ENCODE measurements at regions not wholly inside any gene's neighbourhood (a gene's known extent, or its start where the extent isn't known, plus 50 kb on each side); places are given as distances from the start of the nearest gene placed in this dataset.

DNA sequence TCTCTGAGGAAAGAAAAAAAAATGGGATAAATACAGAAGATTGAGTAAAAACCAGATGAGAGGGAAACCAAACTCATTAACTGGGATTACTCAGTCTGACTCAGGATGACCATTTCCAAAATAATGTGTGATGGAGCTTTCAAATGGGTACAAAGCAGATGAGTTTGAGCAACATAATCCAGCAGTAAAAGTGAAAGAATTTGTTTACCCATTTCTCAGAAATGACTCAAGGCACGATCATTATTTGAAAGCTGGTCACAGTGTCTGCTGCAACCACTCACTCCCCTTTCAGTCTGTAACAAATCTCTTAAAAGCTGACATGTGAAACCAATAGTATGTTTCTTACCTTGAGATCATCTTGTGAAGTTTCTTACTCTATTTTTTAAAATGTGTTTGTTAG, 104.7 kb upstream of the KLF14 start:
- peak; percentile 98 for DNase-seq
- Mint-ChIP-seq H3K9me3 (peaks cover 13% of the 10 kb centered on the region), H3K27me3 (ENCODE audit: insufficient read depth) (peaks cover 2% of the 10 kb centered on the region), H3K27ac (peak overlapping the region; percentile 90), H3K36me3 (ENCODE audit: low read depth) (peaks cover 35% of the 10 kb centered on the region), H3K4me1 (ENCODE audit: low read depth) (peaks cover 86% of the 10 kb centered on the region), H3K4me3 (peak overlapping the region; percentile 34)
- TF ChIP-seq, protein P1, sequence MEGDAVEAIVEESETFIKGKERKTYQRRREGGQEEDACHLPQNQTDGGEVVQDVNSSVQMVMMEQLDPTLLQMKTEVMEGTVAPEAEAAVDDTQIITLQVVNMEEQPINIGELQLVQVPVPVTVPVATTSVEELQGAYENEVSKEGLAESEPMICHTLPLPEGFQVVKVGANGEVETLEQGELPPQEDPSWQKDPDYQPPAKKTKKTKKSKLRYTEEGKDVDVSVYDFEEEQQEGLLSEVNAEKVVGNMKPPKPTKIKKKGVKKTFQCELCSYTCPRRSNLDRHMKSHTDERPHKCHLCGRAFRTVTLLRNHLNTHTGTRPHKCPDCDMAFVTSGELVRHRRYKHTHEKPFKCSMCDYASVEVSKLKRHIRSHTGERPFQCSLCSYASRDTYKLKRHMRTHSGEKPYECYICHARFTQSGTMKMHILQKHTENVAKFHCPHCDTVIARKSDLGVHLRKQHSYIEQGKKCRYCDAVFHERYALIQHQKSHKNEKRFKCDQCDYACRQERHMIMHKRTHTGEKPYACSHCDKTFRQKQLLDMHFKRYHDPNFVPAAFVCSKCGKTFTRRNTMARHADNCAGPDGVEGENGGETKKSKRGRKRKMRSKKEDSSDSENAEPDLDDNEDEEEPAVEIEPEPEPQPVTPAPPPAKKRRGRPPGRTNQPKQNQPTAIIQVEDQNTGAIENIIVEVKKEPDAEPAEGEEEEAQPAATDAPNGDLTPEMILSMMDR (IDR thresholded peaks at IDR 0.05), result no peak

DNA sequence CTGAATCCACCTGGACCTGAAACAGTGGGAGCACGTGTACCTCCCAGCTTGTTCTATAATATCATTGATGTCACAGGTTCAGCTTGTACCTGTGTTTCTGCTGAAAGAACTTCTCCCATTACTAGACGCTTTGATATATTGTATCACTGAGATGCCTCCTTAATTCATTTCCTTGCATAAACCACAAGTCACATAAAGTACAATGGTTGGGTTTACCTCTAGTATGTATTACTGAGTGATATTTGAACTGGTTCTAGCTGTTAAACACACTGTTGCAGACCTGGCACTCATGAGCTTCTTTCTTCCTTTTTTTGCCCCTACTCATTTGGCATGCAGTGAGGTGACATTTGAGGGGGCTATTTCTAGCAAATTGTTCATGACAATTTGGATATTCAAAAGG, 106.6 kb upstream of the KLF14 start:
- peaks cover 89% of the 10 kb centered on the region for H3K4me1 Mint-ChIP-seq (ENCODE audit: low read depth)
- DNase-seq, result no peak
- H3K4me3 Mint-ChIP-seq, result no peak overlapping the region
- peaks cover 35% of the 10 kb centered on the region for H3K36me3 Mint-ChIP-seq (ENCODE audit: low read depth)
- H3K27ac Mint-ChIP-seq, result peak overlapping the region; percentile 90
- TF ChIP-seq, protein P1 (IDR thresholded peaks at IDR 0.05), result no peak
- peaks cover 7% of the 10 kb centered on the region for H3K27me3 Mint-ChIP-seq (ENCODE audit: insufficient read depth)
- peaks cover 13% of the 10 kb centered on the region for H3K9me3 Mint-ChIP-seq

DNA sequence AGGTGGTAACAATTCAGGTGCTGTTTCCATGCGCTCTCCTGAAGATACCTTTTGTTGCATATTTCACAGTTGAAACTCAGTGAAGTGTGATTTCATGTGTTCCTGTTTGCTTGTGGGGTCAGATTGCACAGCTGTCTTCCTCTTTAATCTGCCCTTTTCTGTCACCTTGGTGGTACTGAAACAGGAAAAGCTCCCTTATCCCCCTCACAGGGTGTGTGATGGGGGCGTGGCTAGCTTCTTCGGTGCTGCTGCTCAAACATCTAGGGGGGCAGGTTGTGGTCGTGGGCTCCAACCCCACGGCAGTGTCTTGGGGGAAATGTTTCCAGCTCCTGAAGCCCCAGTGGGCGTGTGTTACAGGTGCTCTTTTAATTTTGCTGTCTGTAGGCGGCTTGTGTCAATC, 107.4 kb upstream of the KLF14 start:
- no peak overlapping the region for H3K4me3 Mint-ChIP-seq
- TF ChIP-seq, protein P1 (IDR thresholded peaks at IDR 0.05), result no peak
- peaks cover 13% of the 10 kb centered on the region for H3K9me3 Mint-ChIP-seq
- H3K4me1 Mint-ChIP-seq (ENCODE audit: low read depth), result peaks cover 89% of the 10 kb centered on the region
- peaks cover 27% of the 10 kb centered on the region for H3K36me3 Mint-ChIP-seq (ENCODE audit: low read depth)
- no peak for DNase-seq
- H3K27ac Mint-ChIP-seq, result peak overlapping the region; percentile 88
- H3K27me3 Mint-ChIP-seq (ENCODE audit: insufficient read depth), result peaks cover 9% of the 10 kb centered on the region

DNA sequence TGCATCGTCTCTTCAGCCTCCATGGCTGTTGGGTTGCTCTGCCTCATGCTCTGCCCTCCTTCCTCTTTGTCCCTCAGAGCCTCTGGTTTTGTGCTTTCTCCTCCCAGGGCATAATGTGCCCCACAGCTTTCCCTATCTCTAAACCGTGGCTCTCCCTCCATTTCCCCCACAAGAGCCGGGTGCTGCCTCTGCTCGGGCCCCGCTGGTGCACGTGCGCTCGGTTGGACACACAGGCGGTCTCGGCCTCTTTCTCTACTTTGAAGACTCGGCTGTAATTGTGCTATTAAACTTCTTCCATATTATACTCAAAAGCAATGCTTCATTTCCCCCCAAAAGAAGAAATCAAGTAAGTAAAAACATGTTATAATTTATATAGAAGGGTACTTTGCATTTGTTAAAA, 109.7 kb upstream of the KLF14 start:
- peaks cover 13% of the 10 kb centered on the region for H3K9me3 Mint-ChIP-seq
- peaks cover 93% of the 10 kb centered on the region for H3K4me1 Mint-ChIP-seq (ENCODE audit: low read depth)
- TF ChIP-seq, protein P1 (IDR thresholded peaks at IDR 0.05), result no peak
- H3K27ac Mint-ChIP-seq, result peak overlapping the region; percentile 98
- H3K4me3 Mint-ChIP-seq, result no peak overlapping the region; the same call in 1 of the 2 replicates
- peaks cover 34% of the 10 kb centered on the region for H3K36me3 Mint-ChIP-seq (ENCODE audit: low read depth)
- H3K27me3 Mint-ChIP-seq (ENCODE audit: insufficient read depth), result peaks cover 15% of the 10 kb centered on the region; the same call in 1 of the 2 replicates
- no peak for DNase-seq

DNA sequence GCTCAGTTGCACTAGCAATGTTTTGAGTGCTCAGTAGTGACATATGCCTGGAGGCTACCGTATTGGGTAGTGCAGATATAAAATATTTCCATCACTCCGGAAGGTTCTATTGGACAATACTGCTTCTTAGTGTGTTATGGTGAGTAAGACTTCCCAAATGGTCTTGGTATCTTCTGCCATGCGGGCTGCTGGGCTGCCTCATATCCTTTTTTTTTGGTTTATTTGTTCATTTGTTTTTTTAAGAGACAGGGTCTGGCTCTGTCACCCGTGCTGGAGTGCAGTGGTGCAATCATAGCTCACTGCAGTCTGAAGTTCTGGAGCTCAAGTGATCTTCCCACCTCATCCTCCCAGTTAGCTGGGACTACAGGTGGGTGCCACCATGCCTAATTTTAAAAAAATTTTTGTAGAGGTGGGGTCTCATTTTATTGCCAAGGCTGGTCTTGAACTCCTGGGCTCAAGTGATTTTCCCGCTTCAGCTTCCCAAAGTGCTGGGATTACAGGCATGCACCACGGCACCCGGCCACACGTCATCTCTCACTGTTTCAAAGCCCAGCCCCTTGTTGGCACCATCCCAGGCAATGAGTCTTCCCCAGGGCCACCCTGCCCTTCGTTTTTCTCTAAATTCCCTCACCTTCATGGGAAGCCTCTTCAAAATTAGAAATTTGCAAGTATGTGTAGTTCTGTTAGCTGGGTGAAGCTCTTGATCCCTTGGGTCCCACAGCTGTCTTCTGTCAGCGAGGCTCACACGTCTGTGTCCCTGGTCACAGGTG, 111.0 kb upstream of the KLF14 start:
- Mint-ChIP-seq H3K27me3 (ENCODE audit: insufficient read depth) (peaks cover 15% of the 10 kb centered on the region; the same call in 1 of the 2 replicates), H3K27ac (peak overlapping the region; percentile 98), H3K9me3 (peaks cover 13% of the 10 kb centered on the region), H3K4me1 (ENCODE audit: low read depth) (peaks cover 90% of the 10 kb centered on the region), H3K36me3 (ENCODE audit: low read depth) (peaks cover 40% of the 10 kb centered on the region), H3K4me3 (peak overlapping the region; percentile 85)
- peak; percentile 84 for DNase-seq
- TF ChIP-seq, protein P1 (IDR thresholded peaks at IDR 0.05), result no peak
